CD4-positive, alpha-beta T cell treated with Interleukin-6 for 4 hours (primary cell): ENCODE measurements at regions not wholly inside any gene's neighbourhood (a gene's known extent, or its start where the extent isn't known, plus 50 kb on each side); places are given as distances from the start of the nearest gene placed in this dataset.

Experiments
- DNase-seq: peaks from one replicate; pipeline ENCODE4 v3.0.0-alpha.2; 2020; ENCODE audit warnings: mixed read lengths

GRCh38 chr5:159713254-159713653 is 203.0 kb upstream of the ADRA1B start:
- DNase-seq: no peak

GRCh38 chr5:159713773-159714172 is 202.5 kb upstream of the ADRA1B start:
- DNase-seq: no peak

- no peak for DNase-seq
These were observed 190.8 kb upstream of the ADRA1B start for GRCh38 chr5:159725475-159725874.

- DNase-seq: no peak
These were observed 189.1 kb upstream of the ADRA1B start for GRCh38 chr5:159727167-159727566.

DNA sequence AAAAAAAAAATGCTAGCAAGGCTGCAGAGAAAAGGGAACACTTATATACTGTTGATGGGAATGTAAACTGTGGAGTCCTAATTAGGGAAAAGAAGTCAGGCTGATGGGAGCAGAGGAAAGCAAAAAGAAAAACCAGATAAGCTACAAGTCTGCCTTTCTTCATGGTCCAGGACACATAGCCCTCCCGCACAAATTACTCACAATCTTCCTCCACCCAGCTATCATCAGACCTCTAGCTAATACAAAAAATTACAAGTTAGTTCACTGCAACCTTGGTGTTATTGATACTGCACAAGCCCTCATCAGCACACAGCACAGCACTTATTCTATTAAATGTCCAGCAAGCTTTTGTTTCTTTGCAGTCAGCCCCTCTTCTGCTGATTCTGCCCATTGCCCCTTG is 186.0 kb upstream of the ADRA1B start:
- no peak for DNase-seq

DNA sequence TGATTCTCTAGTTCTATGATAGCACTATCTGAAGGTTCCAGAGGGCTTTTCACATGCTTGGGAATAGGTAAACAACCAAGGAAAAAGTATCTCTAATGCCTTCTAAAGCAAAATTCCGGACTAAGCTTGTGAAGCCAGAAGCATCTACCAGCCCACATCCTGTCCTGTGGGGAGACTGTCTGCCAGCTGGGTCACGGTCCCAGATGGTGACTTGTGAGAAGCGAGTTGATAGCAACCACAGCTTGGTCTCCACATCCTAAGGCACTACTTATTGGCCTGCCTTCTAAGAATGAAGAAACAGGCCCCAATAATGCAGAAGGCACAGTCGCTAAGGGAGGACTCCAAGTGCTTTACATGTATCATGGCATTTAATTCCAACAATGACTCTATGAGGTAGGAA is 184.1 kb upstream of the ADRA1B start:
- DNase-seq: no peak

GRCh38 chr5:159734366-159734765 is 181.9 kb upstream of the ADRA1B start:
- no peak for DNase-seq

GRCh38 chr5:159735036-159735435 is 181.2 kb upstream of the ADRA1B start:
- no peak for DNase-seq

GRCh38 chr5:159735749-159736660 is 180.3 kb upstream of the ADRA1B start:
- no peak for DNase-seq

DNA sequence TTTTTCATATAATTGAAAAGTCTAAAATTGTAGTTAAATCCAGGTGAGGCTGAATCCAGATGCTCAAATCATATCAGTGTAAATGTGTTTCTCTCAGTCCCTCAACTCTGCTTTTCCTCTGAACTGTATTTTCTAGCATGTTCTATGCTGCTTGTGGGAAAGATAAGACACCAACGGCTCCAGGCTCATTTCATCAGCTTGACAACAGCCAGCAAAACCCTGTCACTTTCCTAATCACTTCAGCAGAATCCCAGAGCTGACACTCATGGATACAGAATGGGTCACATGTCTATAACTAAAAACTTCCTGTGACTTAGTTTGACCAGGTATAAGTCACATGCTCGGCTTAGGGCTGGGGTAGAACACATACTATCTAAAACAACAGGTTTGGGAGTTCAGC is 179.4 kb upstream of the ADRA1B start:
- DNase-seq: no peak

- no peak for DNase-seq
These were observed 179.0 kb upstream of the ADRA1B start for GRCh38 chr5:159737263-159737662.

DNA sequence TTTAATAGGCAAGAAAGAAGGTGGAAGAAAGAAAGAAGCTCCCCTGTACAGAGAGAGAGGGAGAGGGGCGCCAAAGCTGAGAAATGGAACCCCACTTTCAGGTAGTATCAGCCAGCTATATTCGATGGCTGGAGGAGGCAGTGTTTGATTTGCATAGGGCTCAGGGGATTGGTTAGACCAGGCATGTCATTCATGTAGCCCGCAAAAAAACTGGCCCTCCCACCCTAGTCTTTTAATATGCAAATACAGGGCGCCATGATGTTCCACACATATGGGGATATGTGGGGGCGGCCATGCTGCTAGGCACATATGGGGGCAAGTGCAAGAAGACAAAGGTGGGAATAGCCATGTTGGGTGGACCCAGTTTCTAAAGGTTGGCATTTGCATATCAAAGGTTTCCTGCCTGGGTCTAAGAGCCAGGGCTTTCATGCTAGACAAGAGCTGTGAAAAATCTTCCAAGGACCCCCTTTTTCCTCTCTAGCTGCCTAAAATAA is 174.4 kb upstream of the ADRA1B start:
- DNase-seq: no peak

DNA sequence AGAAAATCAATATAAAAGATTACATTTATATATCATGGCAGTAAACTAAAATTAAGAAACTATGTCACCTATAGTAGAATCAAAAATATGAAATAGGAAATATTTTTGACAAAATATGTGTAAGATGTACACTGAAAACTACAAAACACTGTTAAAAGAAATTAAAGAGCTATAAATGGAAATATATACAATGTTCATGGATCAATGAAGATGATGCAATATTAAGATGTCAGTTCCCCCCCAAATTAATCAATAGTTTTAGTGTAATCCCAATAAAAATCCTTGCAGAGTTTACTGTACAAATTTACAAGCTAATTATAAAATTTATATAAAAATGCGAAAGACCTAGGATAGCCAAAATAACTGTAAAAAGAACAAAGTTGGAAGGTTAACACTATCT is 173.0 kb upstream of the ADRA1B start:
- DNase-seq: no peak

DNA sequence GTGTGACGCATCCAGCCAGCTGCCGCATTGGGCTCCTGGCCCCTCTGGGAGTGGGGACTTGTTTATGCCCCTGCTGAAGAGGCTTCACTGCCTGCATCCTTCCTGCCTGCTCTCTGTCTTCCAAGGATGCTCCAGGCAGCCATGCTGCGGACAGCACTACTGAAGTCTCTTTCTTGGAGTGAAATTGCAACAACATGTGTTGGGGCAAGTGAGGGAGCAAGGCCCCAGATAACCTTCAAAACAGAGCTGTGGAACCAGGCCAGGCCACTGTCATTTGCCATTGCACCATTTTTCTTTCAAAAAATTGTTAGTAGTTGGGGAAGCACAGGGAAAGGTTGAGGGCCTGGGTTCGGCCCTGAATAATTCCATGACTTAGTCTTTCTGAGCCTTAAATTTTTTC is 169.6 kb upstream of the ADRA1B start:
- DNase-seq: no peak

- DNase-seq: no peak
These were observed 167.1 kb upstream of the ADRA1B start for GRCh38 chr5:159749146-159749545.

DNA sequence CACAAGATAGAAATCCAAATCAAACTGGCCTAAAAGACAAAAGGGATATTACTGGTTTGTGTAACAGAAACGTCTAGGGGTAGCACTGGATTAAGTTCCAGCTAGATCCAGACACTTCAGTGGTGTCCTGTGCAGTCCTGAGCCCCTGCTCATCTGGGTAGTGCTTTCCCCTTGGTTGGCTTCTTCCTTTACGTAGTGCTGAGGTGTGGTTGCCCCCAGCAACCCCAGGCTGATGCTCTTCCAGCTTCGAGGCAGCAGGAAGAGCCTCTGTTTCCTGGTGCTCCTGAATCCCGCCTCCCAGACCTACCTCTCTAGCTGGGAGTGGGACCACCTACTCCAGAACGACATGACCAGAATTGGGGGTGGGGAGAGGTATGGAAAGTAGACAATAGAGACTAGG is 166.1 kb upstream of the ADRA1B start:
- no peak for DNase-seq

DNA sequence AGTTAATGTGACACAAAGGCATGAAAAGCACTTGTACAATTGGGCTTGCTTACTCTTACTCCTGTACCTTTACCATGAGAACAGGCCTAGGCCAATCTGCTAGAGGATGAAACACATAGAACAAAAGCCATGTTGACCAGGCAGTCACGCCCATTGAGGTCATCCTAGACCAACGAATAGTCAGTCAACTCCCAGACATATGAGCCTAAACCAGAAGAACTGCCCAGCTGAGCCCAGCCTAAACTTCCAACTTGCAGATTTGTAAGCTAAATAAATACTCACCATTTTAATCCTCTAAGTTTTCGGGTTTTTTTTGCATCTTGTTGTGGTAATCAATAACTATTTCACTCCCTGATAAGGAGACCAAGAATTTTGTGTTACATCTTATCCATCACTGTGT is 164.8 kb upstream of the ADRA1B start:
- no peak for DNase-seq

DNA sequence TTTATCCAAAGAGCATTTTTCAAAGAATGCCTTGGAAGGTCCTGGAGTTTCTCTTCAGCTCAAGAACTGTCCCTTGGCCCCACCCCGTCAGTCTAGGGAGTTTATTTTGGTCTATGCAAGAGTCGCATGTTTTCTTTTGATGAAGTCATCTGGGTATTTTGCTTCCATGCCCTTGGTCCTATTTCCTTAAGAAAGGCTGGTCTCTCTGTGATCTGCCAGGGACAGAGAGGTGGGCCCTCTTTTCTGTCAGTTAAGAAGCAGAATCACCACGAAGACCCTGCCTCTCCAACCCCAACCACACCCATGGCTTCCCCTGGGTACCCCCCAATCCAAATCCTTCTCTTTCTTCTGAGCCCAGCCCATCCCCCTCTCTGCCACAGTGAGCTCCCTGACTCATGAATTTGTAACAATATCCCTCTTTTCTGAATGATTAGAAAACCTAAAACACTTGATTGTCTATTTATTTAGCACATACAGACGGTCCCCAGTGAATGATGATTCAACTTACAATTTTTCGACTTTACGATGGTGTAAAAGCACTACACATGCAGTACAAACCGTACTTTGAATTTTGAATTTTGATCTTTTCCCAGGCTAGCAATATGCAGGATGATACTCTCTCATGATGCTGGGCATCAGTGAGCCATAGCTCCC is 163.5 kb upstream of the ADRA1B start:
- DNase-seq: no peak

- DNase-seq: no peak
These were observed 158.1 kb upstream of the ADRA1B start for GRCh38 chr5:159758189-159758588.

- no peak for DNase-seq
These were observed 156.4 kb upstream of the ADRA1B start for GRCh38 chr5:159759791-159760290.

GRCh38 chr5:159762921-159763320 is 153.4 kb upstream of the ADRA1B start:
- no peak for DNase-seq

- no peak for DNase-seq
These were observed 152.7 kb upstream of the ADRA1B start for GRCh38 chr5:159763562-159763961.

DNA sequence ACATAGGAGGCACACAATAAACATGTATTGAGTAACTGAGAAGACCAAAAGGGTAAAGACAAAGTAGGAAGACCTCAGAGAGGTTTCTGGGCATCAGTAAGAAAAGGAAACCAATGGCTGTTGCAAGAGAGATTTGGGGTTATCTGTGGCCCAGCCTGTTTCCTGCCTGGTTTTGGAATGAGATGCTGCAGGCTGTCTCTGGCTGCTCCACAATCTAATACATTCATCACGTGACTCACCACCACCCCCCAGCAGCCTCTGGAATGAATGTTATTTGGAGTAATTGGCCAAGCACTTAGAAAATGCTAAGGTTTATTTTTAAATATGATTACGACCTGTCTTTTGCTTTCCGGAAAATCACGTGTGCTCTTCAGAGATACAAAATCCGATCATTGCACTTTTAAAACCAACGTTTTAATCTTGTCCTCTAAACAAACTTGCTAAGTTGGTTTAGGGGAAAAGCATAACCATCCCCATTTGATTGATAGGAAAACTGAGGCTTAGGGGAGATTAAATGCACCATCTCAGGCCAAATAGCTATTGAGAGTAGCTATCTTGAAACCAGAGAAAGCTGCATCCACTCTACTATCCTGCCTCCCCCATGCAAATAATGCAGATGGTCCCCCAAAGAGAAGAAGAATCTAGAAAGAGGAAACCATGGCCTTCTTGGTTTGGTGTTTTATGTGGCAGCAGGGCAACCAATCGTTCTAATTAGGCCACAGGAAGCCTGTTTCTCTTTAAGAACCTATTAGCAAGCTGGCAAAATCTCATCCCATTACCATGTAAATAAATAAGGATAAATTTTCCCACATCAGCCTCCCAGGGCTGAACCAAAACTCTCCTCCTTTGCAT is 151.8 kb upstream of the ADRA1B start:
- no peak for DNase-seq
